ENCODE measurements at regions not wholly inside any gene's neighbourhood (a gene's known extent, or its start where the extent isn't known, plus 50 kb on each side); places are given as distances from the start of the nearest gene placed in this dataset.

GRCh38 chr13:44819245-44819644 is 170.0 kb downstream of the NUFIP1 start:
- TF ChIP-seq EZH2 (IDR thresholded peaks at IDR 0.05; ENCODE audit: borderline replicate concordance, low read length) (no peak), CTCF (IDR thresholded peaks at IDR 0.05; ENCODE audit: low read length) (no peak)
- no peaks in the 10 kb centered on the region for H3K27me3 ChIP-seq (ENCODE audit: insufficient read depth, low read length)
- H4K20me1 ChIP-seq (ENCODE audit: insufficient read depth, low read length): no peaks in the 10 kb centered on the region
- no peaks in the 10 kb centered on the region for H3K36me3 ChIP-seq (ENCODE audit: insufficient read depth, low read length)
- no peaks in the 10 kb centered on the region for H3K9me3 ChIP-seq (ENCODE audit: low read length)
- no peaks in the 10 kb centered on the region for H3F3A ChIP-seq (ENCODE audit: insufficient read depth, low read length)
- H3K4me2 ChIP-seq (ENCODE audit: low read length): no peak overlapping the region
- H3K9me2 ChIP-seq (ENCODE audit: low read depth, low read length): no peaks in the 10 kb centered on the region
- no peak overlapping the region for H3K9ac ChIP-seq (ENCODE audit: low read length)
- no peak overlapping the region for H3K27ac ChIP-seq (ENCODE audit: low read depth, low read length, poor library complexity, severe bottlenecking)
- H2AFZ ChIP-seq (ENCODE audit: low read length): no peak overlapping the region
- H3K4me3 ChIP-seq (ENCODE audit: low read depth, low read length, poor library complexity, severe bottlenecking): no peak overlapping the region
- no peaks in the 10 kb centered on the region for H3K79me2 ChIP-seq (ENCODE audit: insufficient read depth, low read length)
- no peaks in the 10 kb centered on the region for H3K4me1 ChIP-seq (ENCODE audit: insufficient read depth, low read length, severe bottlenecking)

GRCh38 chr13:44818428-44818827 is 170.8 kb downstream of the NUFIP1 start:
- TF ChIP-seq CTCF (IDR thresholded peaks at IDR 0.05; ENCODE audit: low read length) (peak; percentile 18; the same call in 1 of the 2 replicates), EZH2 (IDR thresholded peaks at IDR 0.05; ENCODE audit: borderline replicate concordance, low read length) (no peak)
- no peaks in the 10 kb centered on the region for H3K9me2 ChIP-seq (ENCODE audit: low read depth, low read length)
- no peak overlapping the region for H3K27ac ChIP-seq (ENCODE audit: low read depth, low read length, poor library complexity, severe bottlenecking)
- no peaks in the 10 kb centered on the region for H3K36me3 ChIP-seq (ENCODE audit: insufficient read depth, low read length)
- H3K27me3 ChIP-seq (ENCODE audit: insufficient read depth, low read length): no peaks in the 10 kb centered on the region
- H3K4me1 ChIP-seq (ENCODE audit: insufficient read depth, low read length, severe bottlenecking): no peaks in the 10 kb centered on the region
- no peak overlapping the region for H3K4me3 ChIP-seq (ENCODE audit: low read depth, low read length, poor library complexity, severe bottlenecking)
- no peak overlapping the region for H3K4me2 ChIP-seq (ENCODE audit: low read length)
- no peaks in the 10 kb centered on the region for H4K20me1 ChIP-seq (ENCODE audit: insufficient read depth, low read length)
- no peaks in the 10 kb centered on the region for H3K9me3 ChIP-seq (ENCODE audit: low read length)
- H3K9ac ChIP-seq (ENCODE audit: low read length): no peak overlapping the region
- H3K79me2 ChIP-seq (ENCODE audit: insufficient read depth, low read length): no peaks in the 10 kb centered on the region
- H2AFZ ChIP-seq (ENCODE audit: low read length): no peak overlapping the region
- H3F3A ChIP-seq (ENCODE audit: insufficient read depth, low read length): no peaks in the 10 kb centered on the region

GRCh38 chr13:44818016-44818415 is 171.3 kb downstream of the NUFIP1 start:
- Histone ChIP-seq H3K9ac (ENCODE audit: low read length) (no peak overlapping the region), H3K27me3 (ENCODE audit: insufficient read depth, low read length) (no peaks in the 10 kb centered on the region), H3F3A (ENCODE audit: insufficient read depth, low read length) (no peaks in the 10 kb centered on the region), H3K9me3 (ENCODE audit: low read length) (no peaks in the 10 kb centered on the region), H3K27ac (ENCODE audit: low read depth, low read length, poor library complexity, severe bottlenecking) (no peak overlapping the region), H3K4me3 (ENCODE audit: low read depth, low read length, poor library complexity, severe bottlenecking) (no peak overlapping the region), H3K4me2 (ENCODE audit: low read length) (no peak overlapping the region), H3K36me3 (ENCODE audit: insufficient read depth, low read length) (no peaks in the 10 kb centered on the region), H3K9me2 (ENCODE audit: low read depth, low read length) (no peaks in the 10 kb centered on the region), H2AFZ (ENCODE audit: low read length) (no peak overlapping the region), H3K79me2 (ENCODE audit: insufficient read depth, low read length) (no peaks in the 10 kb centered on the region), H3K4me1 (ENCODE audit: insufficient read depth, low read length, severe bottlenecking) (no peaks in the 10 kb centered on the region), H4K20me1 (ENCODE audit: insufficient read depth, low read length) (no peaks in the 10 kb centered on the region)
- TF ChIP-seq EZH2 (IDR thresholded peaks at IDR 0.05; ENCODE audit: borderline replicate concordance, low read length) (no peak), CTCF (IDR thresholded peaks at IDR 0.05; ENCODE audit: low read length) (no peak)

Data from OCI-LY1 (cell line).